Fibroblast of the conjunctiva (primary cell): ENCODE measurements at regions not wholly inside any gene's neighbourhood (a gene's known extent, or its start where the extent isn't known, plus 50 kb on each side); places are given as distances from the start of the nearest gene placed in this dataset.
"Not testable (repeated sequence)": the region's sequence is repeated elsewhere in the genome, so short reads cannot be mapped to it uniquely, and the experiment has no call there.

Source experiments
- DNase-seq: peaks from one replicate; pipeline ENCODE4 v3.0.0-alpha.2; 2010; ENCODE audit warnings: low read depth

DNA sequence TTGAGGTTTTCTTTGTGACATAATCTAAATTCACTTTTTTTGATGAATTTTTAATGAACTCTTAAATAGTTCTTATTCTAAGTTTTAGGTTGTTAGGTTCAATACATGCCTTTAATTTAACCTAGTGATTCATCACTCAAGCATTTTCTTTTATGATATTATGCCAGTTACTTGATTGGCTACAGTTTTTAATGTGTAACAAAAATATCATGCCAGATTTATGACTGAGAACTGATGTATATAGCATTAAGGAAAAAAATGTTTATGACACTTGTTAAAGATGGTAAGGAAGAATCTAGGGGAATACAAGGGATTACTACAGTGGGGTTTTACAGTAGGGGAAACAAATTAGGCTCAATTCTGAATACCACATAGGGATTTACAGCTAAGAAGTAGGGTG lies 103.1 kb downstream of the VGLL3 start:
- DNase-seq: no peak

DNA sequence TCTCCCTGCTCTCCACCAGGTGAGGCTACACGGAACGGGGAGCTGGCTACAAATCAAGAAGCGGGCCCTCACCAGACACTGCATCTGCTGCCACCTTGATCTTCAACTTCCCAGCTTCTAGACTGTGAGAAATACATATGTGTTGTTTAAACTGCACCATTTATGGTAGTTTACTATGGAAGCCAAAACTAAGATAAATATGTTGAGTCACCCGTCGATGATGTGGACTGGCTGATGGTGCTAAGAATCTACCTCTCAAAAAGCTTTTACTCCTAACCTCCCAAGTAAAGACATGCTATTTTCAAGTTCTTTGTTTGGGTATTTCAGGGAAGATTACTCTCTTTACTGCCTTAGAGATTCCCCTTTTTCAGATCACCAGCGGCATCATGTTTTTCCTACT lies 110.9 kb downstream of the VGLL3 start:
- no peak for DNase-seq

DNA sequence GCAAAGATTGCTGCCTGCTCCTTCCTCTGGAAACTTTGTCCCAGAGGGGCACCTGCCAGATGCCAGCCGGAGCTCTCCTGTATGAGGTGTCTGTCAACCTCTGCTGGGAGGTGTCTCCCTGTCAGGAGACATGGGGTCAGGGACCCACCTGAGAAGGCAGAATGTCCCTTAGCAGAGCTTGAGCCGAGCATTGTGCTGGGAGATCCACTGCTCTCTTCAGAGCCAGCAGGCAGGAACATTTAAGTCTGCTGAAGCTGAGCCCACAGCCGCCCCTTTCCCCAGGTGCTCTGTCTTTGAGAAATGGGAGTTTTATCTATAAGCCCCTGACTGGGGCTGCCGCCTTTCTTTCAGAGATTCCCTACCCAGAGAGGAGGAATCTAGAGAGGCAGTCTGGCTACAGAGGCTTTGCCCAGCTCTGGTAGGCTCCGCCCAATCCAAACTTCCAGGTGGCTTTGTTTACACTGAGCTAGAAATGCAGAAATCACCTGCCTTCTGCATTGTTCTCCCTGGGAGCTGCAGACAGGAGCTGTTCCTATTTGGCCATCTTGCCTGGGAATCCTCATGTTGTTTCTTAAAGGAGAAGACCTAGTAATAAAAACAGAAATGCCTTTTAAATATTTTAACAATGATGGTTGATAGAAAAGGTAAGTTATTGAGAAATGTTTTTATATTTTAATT lies 114.3 kb downstream of the VGLL3 start:
- DNase-seq: not testable (repeated sequence)

DNA sequence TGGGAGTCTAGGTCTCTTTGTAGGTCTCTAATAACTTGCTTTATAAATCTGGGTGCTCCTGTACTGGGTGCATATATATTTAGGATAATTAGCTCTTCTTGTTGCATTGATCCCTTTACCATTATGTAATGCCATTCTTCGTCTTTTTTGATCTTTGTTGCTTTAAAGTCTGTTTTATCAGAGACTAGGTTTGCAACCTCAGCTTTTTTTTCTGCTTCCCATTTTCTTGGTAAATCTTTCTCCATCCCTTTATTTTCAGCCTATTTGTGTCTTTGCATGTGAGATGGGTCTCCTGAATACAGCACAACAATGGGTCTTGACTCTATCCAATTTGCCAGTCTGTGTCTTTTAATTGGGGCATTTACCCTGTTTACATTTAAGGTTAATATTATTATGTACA lies 116.2 kb downstream of the VGLL3 start:
- not testable (repeated sequence) for DNase-seq

DNA sequence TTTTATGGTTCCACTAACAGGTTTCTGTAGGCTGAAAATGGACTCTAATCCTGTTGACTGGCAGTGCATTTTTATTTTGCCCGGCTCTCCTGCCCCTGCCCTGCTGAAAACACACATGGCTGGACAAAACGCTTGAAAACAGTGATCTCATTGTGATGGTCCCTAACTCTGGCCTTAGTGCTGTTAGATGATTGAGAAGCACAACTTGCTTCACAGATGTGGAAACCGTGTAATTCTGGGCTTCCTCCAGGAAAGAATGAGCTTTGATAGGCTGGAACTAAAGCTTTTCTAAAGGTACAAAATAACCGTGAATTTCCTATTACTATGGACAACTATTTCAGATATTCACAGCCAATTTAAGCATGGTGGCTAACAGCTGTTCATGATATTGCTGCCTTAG lies 121.4 kb downstream of the VGLL3 start:
- no peak for DNase-seq

DNA sequence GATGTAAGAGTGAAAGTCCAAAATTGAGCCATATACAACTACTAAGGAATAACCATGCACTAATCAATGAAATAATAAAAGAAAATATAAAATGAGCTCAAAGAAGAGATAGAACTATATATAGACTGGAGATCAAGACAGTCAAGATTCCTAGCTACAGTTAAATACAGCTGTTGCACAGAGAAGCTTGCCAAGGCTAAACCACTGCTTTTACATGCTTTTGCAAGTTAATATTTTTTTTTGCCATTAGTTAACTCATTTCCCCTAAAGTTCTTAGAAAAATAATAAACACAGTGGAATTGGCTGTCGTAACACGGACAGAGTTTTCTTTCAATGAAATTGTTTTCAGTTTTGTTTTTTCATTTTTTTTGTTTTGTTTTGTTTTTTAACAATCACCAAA lies 123.0 kb downstream of the VGLL3 start:
- DNase-seq: peak; percentile 47

DNA sequence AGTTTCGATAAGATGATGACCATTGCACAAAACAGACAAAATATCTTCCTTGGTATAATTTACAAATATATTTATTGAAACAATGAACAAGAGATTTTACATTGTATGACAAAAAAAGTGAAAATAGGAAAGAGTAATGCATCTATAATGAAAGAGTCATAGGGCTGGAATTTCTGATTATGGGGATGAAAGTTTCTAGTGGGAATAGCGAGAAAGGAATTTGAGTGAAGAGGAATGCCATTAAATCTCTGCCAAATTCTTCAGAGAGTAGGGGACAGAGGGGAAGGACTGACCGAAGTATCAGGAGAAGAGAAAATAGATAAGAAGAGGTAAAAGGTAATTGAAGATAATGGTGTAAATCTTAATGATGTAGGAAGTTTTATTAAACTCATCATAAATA lies 125.4 kb downstream of the VGLL3 start:
- DNase-seq: no peak

DNA sequence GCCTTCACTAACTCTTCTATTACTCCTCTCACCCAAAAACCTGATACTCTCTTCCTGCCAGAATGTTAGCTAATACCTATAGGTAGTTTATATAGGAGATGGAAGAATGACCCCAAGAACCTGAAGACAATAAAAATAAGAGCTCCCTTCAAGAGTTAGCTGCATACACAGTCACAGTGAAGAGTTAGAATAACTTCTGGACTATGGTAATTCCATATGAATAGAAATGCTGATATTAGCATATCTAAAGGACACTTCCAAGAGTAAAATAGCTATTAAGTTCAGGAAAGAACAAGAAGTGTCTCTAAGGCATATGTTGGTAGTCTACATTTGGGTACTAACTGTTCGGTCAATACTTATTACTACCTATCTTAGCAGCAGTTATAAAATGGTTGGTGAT lies 134.2 kb downstream of the VGLL3 start:
- no peak for DNase-seq

DNA sequence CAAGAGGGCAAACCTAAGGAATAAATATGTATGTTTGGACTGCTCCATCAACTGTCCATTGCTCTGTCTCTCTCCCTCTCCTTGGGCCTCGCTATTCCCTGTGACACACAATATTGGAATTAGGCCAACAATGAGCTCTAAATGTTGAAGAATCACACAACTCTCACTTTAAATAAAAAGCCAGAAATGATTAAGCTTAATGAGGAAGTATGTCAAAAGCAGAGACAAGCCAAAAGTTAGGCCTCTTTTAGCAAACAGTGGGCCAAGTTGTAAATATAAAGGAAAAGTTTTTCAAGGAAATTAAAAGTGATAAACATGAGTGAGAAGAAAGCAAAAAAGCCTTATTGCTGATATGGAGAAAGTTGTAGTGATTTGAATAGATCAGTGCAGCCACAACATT lies 141.0 kb downstream of the VGLL3 start:
- DNase-seq: no peak

DNA sequence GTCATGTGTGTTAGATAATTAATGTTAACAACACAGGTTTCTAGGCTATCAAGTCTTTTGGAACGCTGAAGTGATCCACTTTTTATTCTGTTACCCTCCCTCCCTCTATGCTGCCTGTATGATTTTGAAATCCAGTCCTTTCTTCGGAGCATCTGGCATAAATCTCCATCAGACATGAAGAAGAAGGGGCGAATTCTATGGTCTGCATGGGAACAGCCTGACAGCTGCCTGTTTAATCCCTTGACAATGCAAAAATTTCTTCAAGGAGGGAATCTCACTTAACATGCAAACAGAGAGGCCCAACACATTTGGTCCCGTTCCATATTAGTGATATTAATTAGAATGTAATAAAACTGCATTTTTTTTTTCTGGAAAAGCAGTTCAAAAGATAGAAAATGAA lies 145.2 kb downstream of the VGLL3 start:
- no peak for DNase-seq

DNA sequence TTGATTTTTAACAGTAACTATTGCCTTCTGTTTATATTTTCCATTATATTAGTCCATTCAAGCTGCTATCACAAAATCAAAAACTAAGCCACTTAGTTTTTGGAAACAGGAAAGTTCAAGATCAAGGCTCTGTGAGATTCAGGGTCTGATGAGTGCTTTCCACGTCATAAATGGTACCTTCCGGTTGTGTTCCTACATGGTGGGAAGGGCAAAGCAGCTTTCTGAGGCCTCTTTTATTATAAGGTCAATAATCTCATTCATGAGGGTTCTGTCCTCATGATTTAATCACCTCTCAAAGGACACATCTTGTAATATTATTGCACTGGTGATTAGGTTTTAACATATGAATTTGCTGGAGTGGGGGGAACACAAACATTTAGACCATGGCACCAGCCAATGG lies 152.0 kb downstream of the VGLL3 start:
- no peak for DNase-seq

DNA sequence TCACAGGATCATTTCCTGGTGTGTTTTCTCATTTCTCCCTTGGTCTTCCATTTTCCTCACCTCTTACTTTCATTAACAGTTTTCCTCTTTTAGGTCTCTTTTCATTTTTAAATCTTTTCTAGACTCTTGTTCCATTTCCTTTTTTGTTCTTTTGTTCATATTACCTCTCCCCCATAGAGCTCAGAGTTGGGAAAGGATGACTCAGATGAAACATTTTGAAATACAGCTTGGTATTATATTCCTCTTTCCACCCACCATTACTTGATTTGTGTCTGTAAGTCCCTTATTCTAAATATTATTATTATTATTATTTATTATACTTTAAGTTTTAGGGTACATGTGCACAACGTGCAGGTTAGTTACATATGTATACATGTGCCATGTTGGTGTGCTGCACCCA lies 153.1 kb downstream of the VGLL3 start:
- DNase-seq: peak; percentile 16

DNA sequence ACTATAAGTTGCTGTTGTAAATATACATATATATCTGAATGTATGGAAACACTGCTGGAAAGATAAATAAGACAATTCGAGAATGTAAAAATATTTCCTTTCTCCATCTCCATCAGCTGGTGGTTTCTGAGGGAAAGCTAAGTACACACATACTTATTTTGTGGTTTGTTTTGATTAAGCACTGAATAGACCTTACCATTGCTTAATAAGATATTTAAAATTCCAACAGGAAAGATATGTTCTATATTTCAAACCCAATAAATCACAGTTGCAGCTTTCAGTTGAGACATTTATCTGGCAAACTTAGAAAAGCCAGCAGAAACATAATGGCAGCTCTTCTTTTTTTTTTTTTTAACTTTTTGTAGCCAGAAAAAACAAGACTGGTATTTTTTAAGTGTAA lies 160.4 kb downstream of the VGLL3 start:
- DNase-seq: no peak

DNA sequence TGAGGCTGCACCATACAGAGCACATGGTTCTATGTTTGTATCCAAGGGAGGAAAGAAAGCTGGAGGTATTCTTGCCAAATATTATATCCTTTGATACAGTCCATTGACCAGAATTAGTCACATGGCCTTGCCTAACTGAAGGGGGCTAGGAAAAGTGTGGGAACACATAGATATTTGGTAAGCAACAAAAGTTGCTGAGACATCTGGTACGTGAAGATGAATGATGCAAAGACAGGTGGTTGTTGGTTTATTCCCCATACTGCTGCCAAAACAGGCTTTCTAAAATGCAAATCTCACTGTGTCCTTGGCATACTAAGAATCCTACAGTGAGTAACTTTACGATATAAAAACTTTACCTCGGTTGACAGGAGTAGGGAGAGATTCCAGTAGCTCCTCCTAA lies 162.2 kb downstream of the VGLL3 start:
- DNase-seq: no peak

DNA sequence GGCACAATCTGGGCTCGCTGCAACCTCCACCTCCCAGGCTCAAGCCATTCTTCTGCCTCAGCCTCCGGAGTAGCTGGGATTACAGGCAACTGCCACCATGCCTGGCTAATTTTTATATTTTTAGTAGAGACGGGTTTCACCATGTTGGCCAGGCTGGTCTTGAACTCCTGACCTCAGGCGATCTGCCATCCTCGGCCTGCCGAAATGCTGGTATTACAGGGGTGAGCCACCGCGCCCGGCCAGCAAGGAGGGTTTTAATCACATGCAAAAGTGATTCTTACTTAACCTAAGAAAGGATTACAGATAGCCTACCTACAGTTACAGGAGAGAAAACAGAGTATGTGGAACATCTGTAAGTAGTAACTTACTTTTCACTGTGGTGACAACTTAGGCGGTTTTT lies 163.4 kb downstream of the VGLL3 start:
- DNase-seq: not testable (repeated sequence)

DNA sequence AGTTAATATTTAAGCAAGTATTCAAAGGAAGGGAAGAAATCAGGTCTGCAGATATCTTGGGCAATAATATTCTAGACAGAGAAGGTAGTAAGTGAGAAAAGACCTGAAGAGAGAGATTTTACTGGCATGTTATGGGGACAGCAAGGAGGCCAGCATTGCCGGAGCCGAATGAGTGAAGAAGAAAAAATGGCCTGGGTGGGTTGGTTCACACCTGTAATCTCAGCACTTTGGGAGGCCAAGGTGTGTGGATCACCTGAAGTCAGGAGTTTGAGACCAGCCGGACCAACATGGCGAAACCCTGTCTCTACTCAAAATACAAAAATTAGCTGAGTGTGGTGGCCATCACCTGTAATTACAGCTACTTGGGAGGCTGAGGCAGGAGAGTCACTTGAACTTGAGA lies 164.7 kb downstream of the VGLL3 start:
- DNase-seq: no peak

DNA sequence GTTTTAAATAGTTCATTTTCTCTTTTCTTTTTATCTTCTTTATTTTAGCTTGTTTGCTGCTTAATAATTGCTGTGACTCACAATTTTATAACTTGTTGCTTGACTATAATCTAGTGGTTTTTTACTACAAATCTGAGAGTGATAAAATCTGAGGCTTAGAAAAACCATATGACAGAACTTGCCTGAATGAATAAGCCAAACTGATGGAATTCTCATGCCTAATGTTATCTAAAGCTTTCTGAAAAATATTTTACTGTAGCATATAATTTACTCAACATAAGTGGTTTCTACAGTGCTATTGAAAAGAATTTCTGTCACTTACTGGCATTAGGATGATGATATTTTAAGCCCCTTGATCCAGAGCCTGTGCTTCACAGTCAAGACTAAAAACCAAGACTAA lies 175.1 kb downstream of the VGLL3 start:
- DNase-seq: no peak

DNA sequence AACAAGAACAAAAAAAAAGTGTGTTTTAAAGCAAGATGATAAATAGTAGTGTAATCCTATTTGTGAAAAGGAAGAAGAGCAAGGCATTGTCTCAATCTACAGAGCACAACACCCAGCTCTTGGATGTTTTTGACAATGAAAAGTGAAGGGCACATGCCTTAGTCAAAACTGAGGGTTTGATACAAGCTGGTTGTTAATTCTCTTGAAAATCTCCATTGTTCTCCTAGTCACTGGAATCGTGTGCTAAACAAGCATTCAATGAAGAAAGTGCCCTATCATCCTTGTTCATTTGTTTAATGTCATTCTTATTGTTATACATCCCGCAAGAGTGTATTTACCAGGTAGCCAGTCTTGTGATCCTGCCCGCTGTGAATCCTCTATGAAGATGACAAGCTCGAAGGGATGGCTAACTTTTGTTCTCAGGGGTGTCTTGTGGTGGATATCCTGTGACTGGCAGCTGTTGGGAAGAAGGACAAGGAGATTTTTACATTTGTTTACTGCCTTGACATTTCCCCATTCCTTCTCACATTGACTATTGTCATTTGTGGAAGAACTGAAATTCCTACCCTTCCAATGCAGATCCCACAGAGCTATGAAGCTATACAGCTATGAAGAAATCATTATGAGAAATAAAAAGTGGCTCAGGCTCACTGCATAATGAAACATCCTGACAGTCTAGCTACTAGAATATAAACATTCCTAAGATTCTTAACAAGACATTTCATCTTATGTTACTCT lies 175.9 kb downstream of the VGLL3 start:
- DNase-seq: no peak

DNA sequence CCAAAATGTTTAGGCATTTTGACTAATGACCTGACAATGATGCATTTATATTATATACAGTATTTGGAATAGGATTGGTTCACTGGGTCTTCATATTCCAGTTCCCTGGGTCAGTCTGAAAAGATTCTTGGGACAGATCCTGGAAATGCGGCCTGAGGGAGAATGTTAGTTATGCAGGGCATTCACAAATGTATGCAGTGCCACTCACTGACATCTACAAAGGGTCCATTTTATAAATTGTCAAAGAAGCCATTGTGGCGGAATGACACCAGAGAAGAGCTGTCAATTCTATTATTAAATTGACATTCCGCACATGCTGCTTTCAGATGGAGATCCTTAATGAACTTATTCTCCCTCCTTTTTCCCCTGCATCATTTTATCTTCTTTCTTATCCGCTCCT lies 176.6 kb downstream of the VGLL3 start:
- no peak for DNase-seq

DNA sequence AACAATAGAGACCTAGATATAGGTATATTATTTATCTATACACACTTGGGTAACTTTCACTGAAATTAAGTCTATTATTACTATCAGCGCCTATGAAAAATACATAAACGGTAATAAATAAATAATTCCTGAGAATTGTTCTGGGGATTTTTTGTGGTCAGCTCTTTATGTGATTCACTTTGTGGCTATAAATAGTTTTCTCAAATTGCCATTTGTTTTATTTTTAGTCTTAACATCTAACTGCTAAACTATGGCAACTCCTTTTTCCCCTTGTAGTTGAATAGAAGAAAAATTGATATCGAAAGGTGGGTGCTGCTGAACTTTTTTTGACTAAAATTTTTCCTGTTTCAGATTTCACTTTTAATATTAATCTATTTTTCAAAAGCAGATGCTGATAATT lies 189.0 kb downstream of the VGLL3 start:
- no peak for DNase-seq

DNA sequence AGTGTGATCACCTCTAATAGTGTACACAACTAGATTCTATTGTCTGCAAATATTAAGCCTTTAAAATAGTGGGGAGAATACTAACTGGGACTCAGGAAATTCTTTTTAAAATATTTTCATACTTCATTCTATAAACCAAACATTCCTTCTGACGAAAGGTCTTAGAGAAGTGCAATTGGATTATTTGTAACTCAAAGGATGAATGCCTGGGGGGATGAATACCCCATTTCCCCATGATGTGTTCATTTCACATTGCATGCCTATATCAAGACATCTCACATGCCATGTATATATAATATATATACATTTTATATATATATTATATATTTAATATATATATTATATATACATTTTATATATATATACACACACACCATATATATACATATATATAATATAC lies 189.9 kb downstream of the VGLL3 start:
- DNase-seq: no peak

DNA sequence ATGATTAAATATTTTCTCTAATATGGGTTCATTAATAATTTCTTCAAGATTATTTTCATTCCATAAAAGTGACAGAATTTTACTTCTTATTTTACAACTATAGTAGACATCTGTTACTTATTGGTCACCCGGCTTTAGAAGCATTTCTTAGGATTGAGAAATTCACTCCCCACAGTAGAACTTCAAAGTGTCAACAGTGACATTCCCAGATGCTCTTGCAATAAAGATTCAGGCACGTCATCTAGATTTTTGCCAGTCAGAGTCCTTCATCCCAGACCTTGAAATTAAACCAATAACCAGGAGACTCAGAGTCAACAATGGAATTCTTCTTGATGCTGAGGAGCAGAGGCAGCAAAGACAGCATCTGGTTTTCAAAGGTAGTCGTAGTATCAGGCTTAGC lies 190.8 kb downstream of the VGLL3 start:
- DNase-seq: no peak

DNA sequence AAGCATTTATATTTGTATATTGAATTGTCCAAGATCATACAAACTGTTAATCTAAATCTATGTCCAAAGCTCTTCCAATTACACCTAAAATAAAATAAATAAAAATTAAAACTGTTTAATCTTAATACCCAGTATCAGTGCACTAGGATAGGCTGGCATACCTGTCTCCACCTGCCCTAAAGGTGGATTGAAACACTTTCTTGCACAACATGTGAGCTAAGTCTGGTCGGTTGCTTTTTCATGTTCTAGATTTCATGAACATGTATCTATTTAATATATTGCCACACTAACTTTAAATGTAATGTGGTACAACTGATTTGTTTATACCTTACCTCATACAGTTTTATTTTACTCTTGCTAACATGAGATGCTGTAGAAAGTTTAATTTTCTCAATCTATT lies 193.0 kb downstream of the VGLL3 start:
- DNase-seq: no peak
